ENCODE measurements at regions not wholly inside any gene's neighbourhood (a gene's known extent, or its start where the extent isn't known, plus 50 kb on each side); places are given as distances from the start of the nearest gene placed in this dataset.

DNA sequence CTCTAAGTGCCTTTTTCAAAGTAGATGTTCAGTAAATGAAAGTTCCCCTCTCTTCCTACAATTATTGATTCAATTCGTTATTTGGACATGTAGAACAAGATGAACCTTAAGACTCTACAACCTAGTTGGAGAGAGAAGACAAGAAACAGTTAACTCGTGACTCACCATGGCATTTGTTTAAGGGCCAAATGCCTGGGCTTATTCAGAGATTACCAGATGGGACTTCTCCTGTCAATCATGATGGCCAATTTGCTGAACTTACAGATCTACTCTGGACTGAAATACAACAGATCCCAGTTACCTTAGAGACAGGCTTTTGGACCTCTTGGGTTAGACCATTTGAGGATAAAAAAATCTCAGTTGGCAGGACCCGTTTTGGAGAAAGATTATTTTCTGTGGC lies 93.5 kb downstream of the C1orf94 start:
- Histone ChIP-seq H3K9me3 (ENCODE audit: control insufficient read depth in 1 of 2, low read length in 2 of 2) (no peaks in the 10 kb centered on the region), H3K4me3 (ENCODE audit: low read depth in 1 of 2, low read length in 2 of 2) (no peak overlapping the region), H3K4me1 (ENCODE audit: control insufficient read depth in 1 of 2, insufficient read depth in 2 of 2, low read length in 2 of 2) (no peaks in the 10 kb centered on the region), H3K27me3 (ENCODE audit: low read depth, low read length) (no peaks in the 10 kb centered on the region), H3K27ac (ENCODE audit: low read length) (no peak overlapping the region), H3K36me3 (ENCODE audit: control insufficient read depth in 1 of 2, insufficient read depth in 2 of 2, low read length in 2 of 2) (no peaks in the 10 kb centered on the region)

GRCh38 chr1:34272152-34272551 lies 95.4 kb downstream of the C1orf94 start:
- Histone ChIP-seq H3K27me3 (ENCODE audit: low read depth, low read length) (no peaks in the 10 kb centered on the region), H3K9me3 (ENCODE audit: control insufficient read depth in 1 of 2, low read length in 2 of 2) (no peaks in the 10 kb centered on the region), H3K36me3 (ENCODE audit: control insufficient read depth in 1 of 2, insufficient read depth in 2 of 2, low read length in 2 of 2) (no peaks in the 10 kb centered on the region), H3K4me3 (ENCODE audit: low read depth in 1 of 2, low read length in 2 of 2) (no peak overlapping the region), H3K4me1 (ENCODE audit: control insufficient read depth in 1 of 2, insufficient read depth in 2 of 2, low read length in 2 of 2) (no peaks in the 10 kb centered on the region), H3K27ac (ENCODE audit: low read length) (no peak overlapping the region)

- Histone ChIP-seq H3K36me3 (ENCODE audit: control insufficient read depth in 1 of 2, insufficient read depth in 2 of 2, low read length in 2 of 2) (no peaks in the 10 kb centered on the region), H3K27me3 (ENCODE audit: low read depth, low read length) (no peaks in the 10 kb centered on the region), H3K27ac (ENCODE audit: low read length) (no peak overlapping the region), H3K4me3 (ENCODE audit: low read depth in 1 of 2, low read length in 2 of 2) (no peak overlapping the region), H3K4me1 (ENCODE audit: control insufficient read depth in 1 of 2, insufficient read depth in 2 of 2, low read length in 2 of 2) (no peaks in the 10 kb centered on the region), H3K9me3 (ENCODE audit: control insufficient read depth in 1 of 2, low read length in 2 of 2) (no peaks in the 10 kb centered on the region)
These were observed 98.4 kb downstream of the C1orf94 start for GRCh38 chr1:34275150-34275549.

DNA sequence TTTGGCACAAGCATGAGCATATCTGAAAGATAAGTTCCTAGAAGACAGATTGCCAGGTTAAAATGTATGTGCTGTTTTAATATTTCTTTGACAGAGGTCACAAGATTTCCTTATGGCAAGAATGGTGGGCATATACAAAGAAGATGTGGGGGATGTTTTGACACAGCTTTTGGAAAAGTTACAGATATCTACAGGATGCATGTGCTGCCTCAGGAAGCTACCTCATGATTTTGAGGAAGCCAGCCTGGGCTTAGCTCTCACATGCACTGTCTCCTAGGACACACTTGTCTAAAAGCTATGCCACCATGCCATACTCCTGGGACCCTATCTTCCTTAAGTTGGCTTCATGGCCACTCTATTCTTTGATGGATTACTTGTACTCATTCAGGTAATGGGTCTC lies 99.9 kb downstream of the C1orf94 start:
- Histone ChIP-seq H3K27ac (ENCODE audit: low read length) (no peak overlapping the region), H3K27me3 (ENCODE audit: low read depth, low read length) (no peaks in the 10 kb centered on the region), H3K4me3 (ENCODE audit: low read depth in 1 of 2, low read length in 2 of 2) (no peak overlapping the region), H3K36me3 (ENCODE audit: control insufficient read depth in 1 of 2, insufficient read depth in 2 of 2, low read length in 2 of 2) (no peaks in the 10 kb centered on the region), H3K9me3 (ENCODE audit: control insufficient read depth in 1 of 2, low read length in 2 of 2) (no peaks in the 10 kb centered on the region), H3K4me1 (ENCODE audit: control insufficient read depth in 1 of 2, insufficient read depth in 2 of 2, low read length in 2 of 2) (no peaks in the 10 kb centered on the region)

- Histone ChIP-seq H3K9me3 (ENCODE audit: control insufficient read depth in 1 of 2, low read length in 2 of 2) (no peaks in the 10 kb centered on the region), H3K36me3 (ENCODE audit: control insufficient read depth in 1 of 2, insufficient read depth in 2 of 2, low read length in 2 of 2) (no peaks in the 10 kb centered on the region), H3K27me3 (ENCODE audit: low read depth, low read length) (no peaks in the 10 kb centered on the region), H3K27ac (ENCODE audit: low read length) (no peak overlapping the region), H3K4me3 (ENCODE audit: low read depth in 1 of 2, low read length in 2 of 2) (no peak overlapping the region), H3K4me1 (ENCODE audit: control insufficient read depth in 1 of 2, insufficient read depth in 2 of 2, low read length in 2 of 2) (no peaks in the 10 kb centered on the region)
These were observed 100.4 kb downstream of the C1orf94 start for GRCh38 chr1:34277150-34277549.

- Histone ChIP-seq H3K9me3 (ENCODE audit: control insufficient read depth in 1 of 2, low read length in 2 of 2) (no peaks in the 10 kb centered on the region), H3K27ac (ENCODE audit: low read length) (no peak overlapping the region), H3K36me3 (ENCODE audit: control insufficient read depth in 1 of 2, insufficient read depth in 2 of 2, low read length in 2 of 2) (no peaks in the 10 kb centered on the region), H3K27me3 (ENCODE audit: low read depth, low read length) (no peaks in the 10 kb centered on the region), H3K4me3 (ENCODE audit: low read depth in 1 of 2, low read length in 2 of 2) (no peak overlapping the region), H3K4me1 (ENCODE audit: control insufficient read depth in 1 of 2, insufficient read depth in 2 of 2, low read length in 2 of 2) (no peaks in the 10 kb centered on the region)
These were observed 101.5 kb downstream of the C1orf94 start for GRCh38 chr1:34278211-34278610.

GRCh38 chr1:34279971-34280370 lies 103.3 kb downstream of the C1orf94 start:
- H3K36me3 ChIP-seq (ENCODE audit: control insufficient read depth in 1 of 2, insufficient read depth in 2 of 2, low read length in 2 of 2): no peaks in the 10 kb centered on the region
- H3K27ac ChIP-seq (ENCODE audit: low read length): no peak overlapping the region
- H3K9me3 ChIP-seq (ENCODE audit: control insufficient read depth in 1 of 2, low read length in 2 of 2): no peaks in the 10 kb centered on the region
- no peaks in the 10 kb centered on the region for H3K27me3 ChIP-seq (ENCODE audit: low read depth, low read length)
- H3K4me1 ChIP-seq (ENCODE audit: control insufficient read depth in 1 of 2, insufficient read depth in 2 of 2, low read length in 2 of 2): no peaks in the 10 kb centered on the region
- no peak overlapping the region for H3K4me3 ChIP-seq (ENCODE audit: low read depth in 1 of 2, low read length in 2 of 2)

- Histone ChIP-seq H3K36me3 (ENCODE audit: control insufficient read depth in 1 of 2, insufficient read depth in 2 of 2, low read length in 2 of 2) (no peaks in the 10 kb centered on the region), H3K27ac (ENCODE audit: low read length) (no peak overlapping the region), H3K27me3 (ENCODE audit: low read depth, low read length) (no peaks in the 10 kb centered on the region), H3K4me3 (ENCODE audit: low read depth in 1 of 2, low read length in 2 of 2) (no peak overlapping the region), H3K9me3 (ENCODE audit: control insufficient read depth in 1 of 2, low read length in 2 of 2) (no peaks in the 10 kb centered on the region), H3K4me1 (ENCODE audit: control insufficient read depth in 1 of 2, insufficient read depth in 2 of 2, low read length in 2 of 2) (no peaks in the 10 kb centered on the region)
These were observed 103.8 kb downstream of the C1orf94 start for GRCh38 chr1:34280509-34280908.

DNA sequence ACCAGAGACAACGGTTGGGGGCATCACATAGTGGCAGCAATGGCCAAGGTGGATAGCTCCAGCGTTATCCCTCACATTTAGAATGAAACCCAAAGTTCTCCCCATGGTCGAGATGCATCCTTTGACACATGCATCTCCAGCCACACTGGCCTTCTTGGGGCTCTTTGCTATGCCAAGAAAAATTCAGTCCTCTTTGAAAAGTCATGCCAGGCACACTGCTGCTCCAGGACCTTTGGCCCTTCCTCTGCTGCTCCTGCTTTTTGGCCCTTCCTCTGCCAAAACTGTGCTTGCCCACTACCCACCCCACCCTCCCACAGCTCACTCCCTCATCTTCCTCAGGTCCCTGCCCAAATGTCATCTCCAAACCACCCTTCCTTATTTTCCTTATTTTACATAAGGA lies 106.4 kb downstream of the C1orf94 start:
- Histone ChIP-seq H3K9me3 (ENCODE audit: control insufficient read depth in 1 of 2, low read length in 2 of 2) (no peaks in the 10 kb centered on the region), H3K27me3 (ENCODE audit: low read depth, low read length) (no peaks in the 10 kb centered on the region), H3K4me1 (ENCODE audit: control insufficient read depth in 1 of 2, insufficient read depth in 2 of 2, low read length in 2 of 2) (no peaks in the 10 kb centered on the region), H3K36me3 (ENCODE audit: control insufficient read depth in 1 of 2, insufficient read depth in 2 of 2, low read length in 2 of 2) (no peaks in the 10 kb centered on the region), H3K4me3 (ENCODE audit: low read depth in 1 of 2, low read length in 2 of 2) (no peak overlapping the region), H3K27ac (ENCODE audit: low read length) (no peak overlapping the region)

DNA sequence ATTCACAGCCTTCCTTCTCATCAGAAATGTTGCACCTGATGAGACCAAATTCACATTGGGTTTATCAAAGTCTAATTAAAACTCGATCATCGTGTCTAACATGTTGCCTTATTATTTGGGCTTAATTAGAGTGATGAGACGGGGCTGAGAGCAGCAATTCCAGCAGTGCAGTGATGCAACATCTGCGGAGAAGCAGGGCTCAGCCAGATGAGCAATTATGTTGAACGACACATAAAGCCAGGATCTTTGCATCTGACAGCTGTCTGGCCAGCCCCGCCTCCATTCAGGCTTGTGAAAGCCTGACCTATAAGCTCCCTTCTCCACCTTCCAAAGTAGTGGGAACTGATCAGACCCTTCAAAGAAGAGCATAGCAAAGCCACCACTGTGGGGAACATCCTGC lies 109.8 kb downstream of the C1orf94 start:
- no peak overlapping the region for H3K27ac ChIP-seq (ENCODE audit: low read length)
- H3K4me3 ChIP-seq (ENCODE audit: low read depth in 1 of 2, low read length in 2 of 2): no peak overlapping the region
- no peaks in the 10 kb centered on the region for H3K27me3 ChIP-seq (ENCODE audit: low read depth, low read length)
- no peaks in the 10 kb centered on the region for H3K9me3 ChIP-seq (ENCODE audit: control insufficient read depth in 1 of 2, low read length in 2 of 2)
- H3K4me1 ChIP-seq (ENCODE audit: control insufficient read depth in 1 of 2, insufficient read depth in 2 of 2, low read length in 2 of 2): no peaks in the 10 kb centered on the region
- H3K36me3 ChIP-seq (ENCODE audit: control insufficient read depth in 1 of 2, insufficient read depth in 2 of 2, low read length in 2 of 2): no peaks in the 10 kb centered on the region

GRCh38 chr1:34290831-34291230 lies 114.1 kb downstream of the C1orf94 start:
- H3K9me3 ChIP-seq (ENCODE audit: control insufficient read depth in 1 of 2, low read length in 2 of 2): no peaks in the 10 kb centered on the region

GRCh38 chr1:34292472-34292871 lies 115.8 kb downstream of the C1orf94 start:
- H3K27ac ChIP-seq (ENCODE audit: low read length): no peak overlapping the region
- no peaks in the 10 kb centered on the region for H3K9me3 ChIP-seq (ENCODE audit: control insufficient read depth in 1 of 2, low read length in 2 of 2)
- H3K36me3 ChIP-seq (ENCODE audit: control insufficient read depth in 1 of 2, insufficient read depth in 2 of 2, low read length in 2 of 2): no peaks in the 10 kb centered on the region
- no peaks in the 10 kb centered on the region for H3K4me1 ChIP-seq (ENCODE audit: control insufficient read depth in 1 of 2, insufficient read depth in 2 of 2, low read length in 2 of 2)
- no peaks in the 10 kb centered on the region for H3K27me3 ChIP-seq (ENCODE audit: low read depth, low read length)
- H3K4me3 ChIP-seq (ENCODE audit: low read depth in 1 of 2, low read length in 2 of 2): no peak overlapping the region

More at GRCh38 chr1:34290831-34291230, 114.1 kb downstream of the C1orf94 start:
- no peaks in the 10 kb centered on the region for H3K27me3 ChIP-seq (ENCODE audit: low read depth, low read length)
- H3K36me3 ChIP-seq (ENCODE audit: control insufficient read depth in 1 of 2, insufficient read depth in 2 of 2, low read length in 2 of 2): no peaks in the 10 kb centered on the region
- H3K4me1 ChIP-seq (ENCODE audit: control insufficient read depth in 1 of 2, insufficient read depth in 2 of 2, low read length in 2 of 2): no peaks in the 10 kb centered on the region
- H3K27ac ChIP-seq (ENCODE audit: low read length): no peak overlapping the region
- no peak overlapping the region for H3K4me3 ChIP-seq (ENCODE audit: low read depth in 1 of 2, low read length in 2 of 2)
